ENCODE measurements at regions not wholly inside any gene's neighbourhood (a gene's known extent, or its start where the extent isn't known, plus 50 kb on each side); places are given as distances from the start of the nearest gene placed in this dataset.

DNA sequence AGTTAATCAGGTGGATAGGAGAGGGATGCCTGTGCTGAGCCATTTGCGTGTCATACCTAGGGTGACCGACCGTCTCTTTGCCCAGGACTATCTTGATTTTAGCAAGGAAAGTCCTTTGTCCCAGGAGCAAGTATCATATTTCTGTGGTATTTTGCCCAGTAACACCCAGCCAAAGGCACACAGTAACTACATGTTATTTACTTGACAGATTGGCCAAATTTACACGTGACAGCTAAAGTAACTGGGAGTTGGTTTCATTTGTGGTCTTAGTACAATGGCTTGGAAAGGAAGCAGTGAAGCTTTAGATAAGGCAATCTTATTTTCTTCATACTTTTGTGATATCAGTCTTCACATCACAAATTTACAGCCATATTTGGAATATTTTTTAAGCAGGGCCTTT, 142.1 kb downstream of the JCAD start:
- in situ Hi-C loops (cut with MboI; ENCODE audit: low pct_ligation_motif_present in 1 of 4, low pct_unique_long_range_greater_than_20kb in 1 of 4, low sequenced_read_pairs in 3 of 4) (no loop called here), intact Hi-C loops (cut with DNase I; ENCODE audit: low total_unique reads) (no loop called here)
- 81 to 88% methylated on average over 3 to 4 of the region's 4 CpGs for WGBS, 2 donors (ENCODE audit: low coverage in 1 of 2)
- TF ChIP-seq EP300 (IDR thresholded peaks at IDR 0.05; ENCODE audit: low read depth) (no peak), POLR2A (IDR thresholded peaks at IDR 0.05) (no peak), POLR2AphosphoS5 (IDR thresholded peaks at IDR 0.05) (no peak)
- TF ChIP-seq, protein P1, sequence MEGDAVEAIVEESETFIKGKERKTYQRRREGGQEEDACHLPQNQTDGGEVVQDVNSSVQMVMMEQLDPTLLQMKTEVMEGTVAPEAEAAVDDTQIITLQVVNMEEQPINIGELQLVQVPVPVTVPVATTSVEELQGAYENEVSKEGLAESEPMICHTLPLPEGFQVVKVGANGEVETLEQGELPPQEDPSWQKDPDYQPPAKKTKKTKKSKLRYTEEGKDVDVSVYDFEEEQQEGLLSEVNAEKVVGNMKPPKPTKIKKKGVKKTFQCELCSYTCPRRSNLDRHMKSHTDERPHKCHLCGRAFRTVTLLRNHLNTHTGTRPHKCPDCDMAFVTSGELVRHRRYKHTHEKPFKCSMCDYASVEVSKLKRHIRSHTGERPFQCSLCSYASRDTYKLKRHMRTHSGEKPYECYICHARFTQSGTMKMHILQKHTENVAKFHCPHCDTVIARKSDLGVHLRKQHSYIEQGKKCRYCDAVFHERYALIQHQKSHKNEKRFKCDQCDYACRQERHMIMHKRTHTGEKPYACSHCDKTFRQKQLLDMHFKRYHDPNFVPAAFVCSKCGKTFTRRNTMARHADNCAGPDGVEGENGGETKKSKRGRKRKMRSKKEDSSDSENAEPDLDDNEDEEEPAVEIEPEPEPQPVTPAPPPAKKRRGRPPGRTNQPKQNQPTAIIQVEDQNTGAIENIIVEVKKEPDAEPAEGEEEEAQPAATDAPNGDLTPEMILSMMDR (IDR thresholded peaks at IDR 0.05), result no peak
- DNase-seq, result no peak
- Histone ChIP-seq H3K9me3 (no peaks in the 10 kb centered on the region), H3K4me3 (no peak overlapping the region), H3K36me3 (no peaks in the 10 kb centered on the region), H3K27me3 (no peaks in the 10 kb centered on the region), H3K4me1 (no peaks in the 10 kb centered on the region), H3K27ac (no peak overlapping the region)

DNA sequence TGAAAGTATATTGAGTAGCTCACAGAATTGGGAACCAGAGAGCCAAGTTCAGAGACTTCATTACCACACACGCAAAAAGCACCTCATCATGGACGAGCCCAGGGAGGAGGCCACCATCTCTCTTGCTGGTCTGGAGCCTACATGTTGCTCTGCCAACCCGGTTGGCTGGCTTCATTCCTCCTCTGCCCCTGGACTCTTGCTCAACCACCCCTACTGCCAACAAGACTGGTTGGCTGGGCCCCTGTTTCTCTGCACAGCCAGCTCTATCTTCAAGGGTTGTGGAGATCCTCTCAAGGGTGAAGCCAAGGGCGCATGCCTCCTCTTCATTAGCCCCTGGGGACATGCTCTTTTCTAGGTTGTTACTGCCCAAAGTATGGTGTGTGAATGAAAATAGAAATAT, 142.7 kb downstream of the JCAD start:
- Histone ChIP-seq H3K4me1 (no peaks in the 10 kb centered on the region), H3K9me3 (no peaks in the 10 kb centered on the region), H3K4me3 (no peak overlapping the region), H3K36me3 (no peaks in the 10 kb centered on the region), H3K27ac (no peak overlapping the region), H3K27me3 (no peaks in the 10 kb centered on the region)
- in situ Hi-C loops (cut with MboI; ENCODE audit: low pct_ligation_motif_present in 1 of 4, low pct_unique_long_range_greater_than_20kb in 1 of 4, low sequenced_read_pairs in 3 of 4) (no loop called here), intact Hi-C loops (cut with DNase I; ENCODE audit: low total_unique reads) (no loop called here)
- no peak for DNase-seq
- TF ChIP-seq, protein P1 (IDR thresholded peaks at IDR 0.05), result no peak
- WGBS, 2 donors (ENCODE audit: low coverage in 1 of 2), result 90 to 94% methylated on average over 3 to 4 of the region's 4 CpGs

GRCh38 chr10:29914986-29915785, 144.2 kb downstream of the JCAD start:
- DNase-seq, result no peak
- Histone ChIP-seq H3K36me3 (no peaks in the 10 kb centered on the region), H3K9me3 (no peaks in the 10 kb centered on the region), H3K27ac (no peak overlapping the region), H3K4me3 (no peak overlapping the region), H3K27me3 (no peaks in the 10 kb centered on the region), H3K4me1 (no peaks in the 10 kb centered on the region)
- intact Hi-C loops (cut with DNase I; ENCODE audit: low total_unique reads) (no loop called here), in situ Hi-C loops (cut with MboI; ENCODE audit: low pct_ligation_motif_present in 1 of 4, low pct_unique_long_range_greater_than_20kb in 1 of 4, low sequenced_read_pairs in 3 of 4) (no loop called here)
- 78 to 80% methylated on average over 3 of the region's 3 CpGs for WGBS, 2 donors (ENCODE audit: low coverage in 1 of 2)
- TF ChIP-seq, protein P1 (IDR thresholded peaks at IDR 0.05), result no peak
- TF ChIP-seq POLR2AphosphoS5 (IDR thresholded peaks at IDR 0.05) (no peak), POLR2A (IDR thresholded peaks at IDR 0.05) (no peak), EP300 (IDR thresholded peaks at IDR 0.05; ENCODE audit: low read depth) (no peak)

- in situ Hi-C loops (cut with MboI; ENCODE audit: low pct_ligation_motif_present in 1 of 4, low pct_unique_long_range_greater_than_20kb in 1 of 4, low sequenced_read_pairs in 3 of 4), result no loop called here
- Histone ChIP-seq H3K4me3 (no peak overlapping the region), H3K27ac (no peak overlapping the region), H3K36me3 (no peaks in the 10 kb centered on the region), H3K9me3 (no peaks in the 10 kb centered on the region), H3K27me3 (no peaks in the 10 kb centered on the region), H3K4me1 (no peaks in the 10 kb centered on the region)
- intact Hi-C loops (cut with DNase I; ENCODE audit: low total_unique reads), result no loop called here
- no peak for DNase-seq
- WGBS, 2 donors (ENCODE audit: low coverage in 1 of 2), result 52 to 66% methylated on average over 6 of the region's 6 CpGs
- TF ChIP-seq EP300 (IDR thresholded peaks at IDR 0.05; ENCODE audit: low read depth), result no peak
- TF ChIP-seq, protein P1 (IDR thresholded peaks at IDR 0.05), result no peak
- no peak for TF ChIP-seq POLR2A (IDR thresholded peaks at IDR 0.05)
- TF ChIP-seq POLR2AphosphoS5 (IDR thresholded peaks at IDR 0.05), result no peak
Observed at GRCh38 chr10:29908962-29909361, 150.4 kb downstream of the JCAD start.
